ENCODE measurements at regions not wholly inside any gene's neighbourhood (a gene's known extent, or its start where the extent isn't known, plus 50 kb on each side); places are given as distances from the start of the nearest gene placed in this dataset.

GRCh38 chr9:82101475-82101874, 112.9 kb downstream of the SPATA31D1 start:
- TF ChIP-seq CTCF (IDR thresholded peaks at IDR 0.05; ENCODE audit: extremely low read depth, insufficient read depth, missing control alignments) = no peak
- in situ Hi-C loops (cut with MboI; ENCODE audit: low pct_unique_long_range_greater_than_20kb, low sequenced_read_pairs, unreplicated experiment) = no loop called here
- no peak for DNase-seq (ENCODE audit: low spot score)

- in situ Hi-C loops (cut with MboI; ENCODE audit: low pct_unique_long_range_greater_than_20kb, low sequenced_read_pairs, unreplicated experiment) = no loop called here
- no peak for DNase-seq (ENCODE audit: low spot score)
- TF ChIP-seq CTCF (IDR thresholded peaks at IDR 0.05; ENCODE audit: extremely low read depth, insufficient read depth, missing control alignments) = no peak
Observed at GRCh38 chr9:82104252-82104651, 115.7 kb downstream of the SPATA31D1 start.

GRCh38 chr9:82105729-82106128, 117.2 kb downstream of the SPATA31D1 start:
- no peak for DNase-seq (ENCODE audit: low spot score)
- no peak for TF ChIP-seq CTCF (IDR thresholded peaks at IDR 0.05; ENCODE audit: extremely low read depth, insufficient read depth, missing control alignments)
- in situ Hi-C loops (cut with MboI; ENCODE audit: low pct_unique_long_range_greater_than_20kb, low sequenced_read_pairs, unreplicated experiment) = no loop called here

GRCh38 chr9:82106536-82106935, 118.0 kb downstream of the SPATA31D1 start:
- no peak for DNase-seq (ENCODE audit: low spot score)
- no peak for TF ChIP-seq CTCF (IDR thresholded peaks at IDR 0.05; ENCODE audit: extremely low read depth, insufficient read depth, missing control alignments)
- in situ Hi-C loops (cut with MboI; ENCODE audit: low pct_unique_long_range_greater_than_20kb, low sequenced_read_pairs, unreplicated experiment) = no loop called here

- no peak for DNase-seq (ENCODE audit: low spot score)
- in situ Hi-C loops (cut with MboI; ENCODE audit: low pct_unique_long_range_greater_than_20kb, low sequenced_read_pairs, unreplicated experiment) = no loop called here
- no peak for TF ChIP-seq CTCF (IDR thresholded peaks at IDR 0.05; ENCODE audit: extremely low read depth, insufficient read depth, missing control alignments)
Observed at GRCh38 chr9:82108474-82108873, 119.9 kb downstream of the SPATA31D1 start.

GRCh38 chr9:82108941-82109340, 120.4 kb downstream of the SPATA31D1 start:
- in situ Hi-C loops (cut with MboI; ENCODE audit: low pct_unique_long_range_greater_than_20kb, low sequenced_read_pairs, unreplicated experiment) = no loop called here
- no peak for DNase-seq (ENCODE audit: low spot score)
- TF ChIP-seq CTCF (IDR thresholded peaks at IDR 0.05; ENCODE audit: extremely low read depth, insufficient read depth, missing control alignments) = no peak

GRCh38 chr9:82109626-82110025, 121.1 kb downstream of the SPATA31D1 start:
- no peak for DNase-seq (ENCODE audit: low spot score)
- in situ Hi-C loops (cut with MboI; ENCODE audit: low pct_unique_long_range_greater_than_20kb, low sequenced_read_pairs, unreplicated experiment) = no loop called here

More at GRCh38 chr9:82109626-82110025, 121.1 kb downstream of the SPATA31D1 start:
- TF ChIP-seq CTCF (IDR thresholded peaks at IDR 0.05; ENCODE audit: extremely low read depth, insufficient read depth, missing control alignments) = no peak

Data from GM13977 (cell line).